ENCODE measurements at regions not wholly inside any gene's neighbourhood (a gene's known extent, or its start where the extent isn't known, plus 50 kb on each side); places are given as distances from the start of the nearest gene placed in this dataset.

DNA sequence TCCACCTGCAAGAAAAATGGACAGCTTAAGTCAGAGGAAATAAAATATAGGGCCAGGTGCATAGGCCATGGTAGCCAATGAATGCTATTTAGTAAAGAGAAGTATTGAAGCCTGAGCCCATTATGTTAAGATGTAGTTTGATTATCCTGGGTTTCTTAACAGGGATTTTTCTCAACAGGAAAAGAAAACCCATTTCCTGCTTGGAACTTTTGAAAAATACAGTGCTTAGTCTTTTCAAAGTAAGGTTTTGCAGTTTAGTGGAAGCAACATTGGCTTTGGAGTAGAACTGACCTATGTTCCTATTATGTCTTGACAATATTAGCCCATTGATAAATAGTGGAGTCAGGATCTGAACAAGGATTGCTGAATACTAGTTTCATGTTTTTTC is 259.5 kb upstream of the TGFBR2 start:
- no peak overlapping the region for H3K27ac ChIP-seq

DNA sequence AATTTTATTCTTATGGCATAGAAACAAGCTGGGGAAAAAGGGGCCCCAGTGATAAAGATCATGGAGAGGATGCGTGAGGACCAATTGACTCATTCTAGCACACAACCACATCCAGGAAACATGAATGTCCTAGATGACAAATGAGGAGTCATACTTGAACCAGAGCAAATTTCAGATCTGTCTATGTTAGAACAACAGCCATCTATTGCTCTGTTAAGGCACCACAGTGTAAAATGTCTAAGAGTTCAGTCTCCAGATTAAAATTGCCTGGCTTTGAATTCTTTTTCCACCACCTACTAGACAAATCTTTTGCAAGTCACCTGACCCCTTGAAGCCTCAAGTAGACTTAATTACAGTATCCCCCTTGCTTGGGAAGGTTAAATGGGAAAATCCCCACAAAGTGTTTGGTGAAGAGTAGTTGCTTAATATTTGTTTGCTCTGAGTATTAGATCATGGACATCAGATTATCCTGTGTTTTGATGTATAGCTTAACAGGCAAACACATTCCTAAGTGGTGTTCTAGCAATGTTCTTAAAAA is 258.7 kb upstream of the TGFBR2 start:
- H3K27ac ChIP-seq, result no peak overlapping the region
- no peak for TF ChIP-seq ZFX (IDR thresholded peaks at IDR 0.05; ENCODE audit: borderline replicate concordance)
- TF ChIP-seq CTCF (IDR thresholded peaks at IDR 0.05), result no peak

More for the DNA sequence above, 259.5 kb upstream of the TGFBR2 start:
- TF ChIP-seq CTCF (IDR thresholded peaks at IDR 0.05) (no peak), ZFX (IDR thresholded peaks at IDR 0.05; ENCODE audit: borderline replicate concordance) (no peak)

GRCh38 chr3:30349507-30349906 is 256.9 kb upstream of the TGFBR2 start:
- TF ChIP-seq ZFX (IDR thresholded peaks at IDR 0.05; ENCODE audit: borderline replicate concordance) (no peak), CTCF (IDR thresholded peaks at IDR 0.05) (no peak)
- no peak overlapping the region for H3K27ac ChIP-seq

DNA sequence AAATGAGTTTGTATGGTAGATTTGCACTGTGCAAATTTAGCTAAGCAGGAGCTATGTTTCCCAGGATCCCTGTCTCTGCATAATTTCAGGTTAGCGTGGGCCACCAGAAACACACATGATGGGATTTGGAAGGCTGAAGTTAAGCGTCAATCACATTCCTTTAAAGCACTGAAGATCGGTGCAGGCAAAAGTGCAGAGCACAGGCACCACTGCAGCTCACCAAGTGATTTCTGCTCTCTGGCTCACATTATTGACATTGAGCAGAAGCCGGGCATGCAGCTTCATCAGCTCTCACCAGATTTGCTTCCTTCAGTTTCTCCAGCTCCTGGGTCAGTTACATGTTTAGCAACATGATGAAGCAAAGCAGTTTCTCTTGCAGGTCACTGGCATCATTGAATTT is 256.4 kb upstream of the TGFBR2 start:
- TF ChIP-seq ZFX (IDR thresholded peaks at IDR 0.05; ENCODE audit: borderline replicate concordance), result no peak
- no peak for TF ChIP-seq CTCF (IDR thresholded peaks at IDR 0.05)
- H3K27ac ChIP-seq, result no peak overlapping the region

DNA sequence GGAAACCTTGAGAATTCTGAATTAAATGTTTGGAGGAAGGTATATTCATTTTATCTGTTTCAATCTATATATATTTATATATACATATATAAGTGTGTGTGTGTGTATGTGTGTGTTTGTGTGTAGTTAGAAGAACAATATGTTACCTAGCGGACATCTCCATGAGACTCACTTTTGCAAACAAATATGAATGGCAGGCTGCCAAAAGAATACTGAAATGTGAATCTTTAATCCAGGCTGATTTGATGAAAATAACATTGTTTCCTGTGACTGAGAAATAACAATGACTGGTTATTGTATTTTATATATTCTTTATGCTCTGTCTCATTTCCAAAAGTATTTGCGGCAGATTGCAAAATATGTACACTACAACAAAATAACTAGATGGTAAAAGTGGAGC is 255.5 kb upstream of the TGFBR2 start:
- TF ChIP-seq CTCF (IDR thresholded peaks at IDR 0.05), result no peak
- no peak for TF ChIP-seq ZFX (IDR thresholded peaks at IDR 0.05; ENCODE audit: borderline replicate concordance)
- no peak overlapping the region for H3K27ac ChIP-seq

GRCh38 chr3:30352410-30353318 is 253.7 kb upstream of the TGFBR2 start:
- TF ChIP-seq CTCF (IDR thresholded peaks at IDR 0.05) (no peak), ZFX (IDR thresholded peaks at IDR 0.05; ENCODE audit: borderline replicate concordance) (no peak)
- no peak overlapping the region for H3K27ac ChIP-seq

Data from 22Rv1 (cell line).